Astrocyte (in vitro differentiated cells and primary cell): ENCODE measurements at regions not wholly inside any gene's neighbourhood (a gene's known extent, or its start where the extent isn't known, plus 50 kb on each side); places are given as distances from the start of the nearest gene placed in this dataset.

Experiments used
- DNase-seq: peaks from one replicate; pipeline ENCODE4 v3.0.0-alpha.2; 2010; ENCODE audit warnings: low read depth
- FAIRE-seq: peaks from 2 replicates; lab custom pipeline; 2011; peaks lifted over from hg19 to GRCh38; lab: Jason Lieb, UNC
- H2AFZ ChIP-seq: 2 replicates; pipeline ENCODE4 v1.6.0; 2012; ENCODE audit warnings: low read depth, low read length, inconsistent platforms
- H3K27ac ChIP-seq: 2 replicates; pipeline ENCODE4 v1.5.1; 2011; ENCODE audit warnings: low read depth, low read length, inconsistent platforms
- H3K27me3 ChIP-seq: 2 replicates; pipeline ENCODE4 v1.6.0; 2011; ENCODE audit warnings: low read length, inconsistent platforms; ENCODE audit not compliant: insufficient read depth
- H3K36me3 ChIP-seq: 2 replicates; pipeline ENCODE4 v1.5.1; 2011; ENCODE audit warnings: low read length, inconsistent platforms; ENCODE audit not compliant: insufficient read depth
- H3K4me1 ChIP-seq: 2 replicates; pipeline ENCODE4 v1.5.1; 2011; ENCODE audit warnings: low read length, inconsistent platforms; ENCODE audit not compliant: insufficient read depth
- H3K4me2 ChIP-seq: 2 replicates; pipeline ENCODE4 v1.6.0; 2012; ENCODE audit warnings: low read length, inconsistent platforms
- H3K4me3 ChIP-seq: 2 replicates; pipeline ENCODE4 v1.5.1; 2011; ENCODE audit warnings: low read depth, mild to moderate bottlenecking, low read length, inconsistent platforms; ENCODE audit not compliant: insufficient read depth
- H3K79me2 ChIP-seq: 2 replicates; pipeline ENCODE4 v1.6.0; 2012; ENCODE audit warnings: mild to moderate bottlenecking, low read length, inconsistent platforms; ENCODE audit not compliant: insufficient read depth
- H3K9ac ChIP-seq: 2 replicates; pipeline ENCODE4 v1.6.0; 2012; ENCODE audit warnings: mild to moderate bottlenecking, low read length, inconsistent platforms
- H3K9me3 ChIP-seq: 2 replicates; pipeline ENCODE4 v1.5.1; 2012; ENCODE audit warnings: low read depth, mild to moderate bottlenecking, low read length, inconsistent platforms; ENCODE audit not compliant: insufficient read depth
- H4K20me1 ChIP-seq: 2 replicates; pipeline ENCODE4 v1.6.0; 2012; ENCODE audit warnings: low read length, inconsistent platforms; ENCODE audit not compliant: insufficient read depth
- H3K27ac Mint-ChIP-seq: one replicate; pipeline ENCODE4 v1.8.0; 2021; ENCODE audit warnings: mild to moderate bottlenecking, mixed read lengths; ENCODE audit not compliant: unreplicated experiment
- H3K27me3 Mint-ChIP-seq: one replicate; pipeline ENCODE4 v1.8.0; 2021; ENCODE audit warnings: low read depth, mixed read lengths; ENCODE audit not compliant: unreplicated experiment
- H3K36me3 Mint-ChIP-seq: one replicate; pipeline ENCODE4 v1.8.0; 2021; ENCODE audit warnings: low read depth, mixed read lengths; ENCODE audit not compliant: unreplicated experiment
- H3K4me1 Mint-ChIP-seq: one replicate; pipeline ENCODE4 v1.8.0; 2021; ENCODE audit warnings: low read depth, mixed read lengths; ENCODE audit not compliant: unreplicated experiment
- H3K4me3 Mint-ChIP-seq: one replicate; pipeline ENCODE4 v1.8.0; 2021; ENCODE audit warnings: mild to moderate bottlenecking, moderate library complexity, mixed read lengths; ENCODE audit not compliant: unreplicated experiment
- H3K9me3 Mint-ChIP-seq: one replicate; pipeline ENCODE4 v1.8.0; 2021; ENCODE audit warnings: mild to moderate bottlenecking, mixed read lengths; ENCODE audit not compliant: unreplicated experiment
- EZH2 ChIP-seq: IDR thresholded peaks from 2 replicates; pipeline ENCODE4 v1.6.1; 2012; ENCODE audit warnings: mild to moderate bottlenecking, low read length, inconsistent platforms; ENCODE audit not compliant: insufficient read depth
- TF ChIP-seq, protein P1 (sequence below): IDR thresholded peaks from 2 replicates; pipeline ENCODE4 v1.5.1; 2011; ENCODE audit warnings: low read depth, mild to moderate bottlenecking, inconsistent platforms, low read length, moderate library complexity; ENCODE audit not compliant: insufficient read depth

GRCh38 chr10:117818721-117819120 is 228.0 kb downstream of the RAB11FIP2 start:
- Histone ChIP-seq H3K9ac (no peak overlapping the region), H3K27me3 (no peaks in the 10 kb centered on the region), H3K79me2 (no peaks in the 10 kb centered on the region), H3K36me3 (no peaks in the 10 kb centered on the region), H3K9me3 (no peaks in the 10 kb centered on the region), H3K27ac (no peak overlapping the region), H3K4me3 (no peak overlapping the region), H3K4me1 (no peaks in the 10 kb centered on the region), H4K20me1 (no peaks in the 10 kb centered on the region), H2AFZ (no peak overlapping the region), H3K4me2 (no peak overlapping the region)
- no peak for FAIRE-seq
- no peak overlapping the region for H3K27ac Mint-ChIP-seq
- H3K4me1 Mint-ChIP-seq, result no peaks in the 10 kb centered on the region
- peaks cover 2% of the 10 kb centered on the region for H3K9me3 Mint-ChIP-seq
- no peak for TF ChIP-seq EZH2
- TF ChIP-seq, protein P1, sequence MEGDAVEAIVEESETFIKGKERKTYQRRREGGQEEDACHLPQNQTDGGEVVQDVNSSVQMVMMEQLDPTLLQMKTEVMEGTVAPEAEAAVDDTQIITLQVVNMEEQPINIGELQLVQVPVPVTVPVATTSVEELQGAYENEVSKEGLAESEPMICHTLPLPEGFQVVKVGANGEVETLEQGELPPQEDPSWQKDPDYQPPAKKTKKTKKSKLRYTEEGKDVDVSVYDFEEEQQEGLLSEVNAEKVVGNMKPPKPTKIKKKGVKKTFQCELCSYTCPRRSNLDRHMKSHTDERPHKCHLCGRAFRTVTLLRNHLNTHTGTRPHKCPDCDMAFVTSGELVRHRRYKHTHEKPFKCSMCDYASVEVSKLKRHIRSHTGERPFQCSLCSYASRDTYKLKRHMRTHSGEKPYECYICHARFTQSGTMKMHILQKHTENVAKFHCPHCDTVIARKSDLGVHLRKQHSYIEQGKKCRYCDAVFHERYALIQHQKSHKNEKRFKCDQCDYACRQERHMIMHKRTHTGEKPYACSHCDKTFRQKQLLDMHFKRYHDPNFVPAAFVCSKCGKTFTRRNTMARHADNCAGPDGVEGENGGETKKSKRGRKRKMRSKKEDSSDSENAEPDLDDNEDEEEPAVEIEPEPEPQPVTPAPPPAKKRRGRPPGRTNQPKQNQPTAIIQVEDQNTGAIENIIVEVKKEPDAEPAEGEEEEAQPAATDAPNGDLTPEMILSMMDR, result no peak
- H3K36me3 Mint-ChIP-seq, result no peaks in the 10 kb centered on the region
- H3K27me3 Mint-ChIP-seq, result peaks cover 19% of the 10 kb centered on the region
- H3K4me3 Mint-ChIP-seq, result no peak overlapping the region
- DNase-seq, result no peak

DNA sequence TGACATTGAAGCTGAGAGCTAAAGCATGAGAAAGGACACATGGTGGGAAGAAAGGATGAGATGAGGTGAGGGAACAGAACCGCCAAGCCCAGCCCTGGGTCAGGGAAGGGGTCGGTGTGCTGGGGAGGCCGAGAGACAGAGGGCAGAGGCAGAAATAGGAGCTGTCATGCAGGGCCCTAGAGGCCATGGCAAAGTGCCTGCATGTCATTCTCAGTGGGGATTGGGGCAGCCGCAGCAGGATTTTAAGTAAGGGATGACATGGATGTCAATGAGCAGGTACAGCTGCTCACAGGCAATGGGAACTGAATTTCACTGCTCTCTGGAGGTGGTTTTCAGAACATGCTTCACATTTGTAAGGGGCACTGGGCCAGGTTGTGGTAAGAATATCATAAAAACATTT is 227.4 kb downstream of the RAB11FIP2 start:
- no peak overlapping the region for H3K27ac Mint-ChIP-seq
- Histone ChIP-seq H3K9ac (no peak overlapping the region), H4K20me1 (no peaks in the 10 kb centered on the region), H3K36me3 (no peaks in the 10 kb centered on the region), H3K4me2 (no peak overlapping the region), H3K4me3 (no peak overlapping the region), H3K4me1 (no peaks in the 10 kb centered on the region), H3K9me3 (no peaks in the 10 kb centered on the region), H3K27ac (no peak overlapping the region), H3K27me3 (no peaks in the 10 kb centered on the region), H2AFZ (no peak overlapping the region), H3K79me2 (no peaks in the 10 kb centered on the region)
- DNase-seq, result no peak
- no peaks in the 10 kb centered on the region for H3K36me3 Mint-ChIP-seq
- H3K9me3 Mint-ChIP-seq, result peaks cover 2% of the 10 kb centered on the region
- no peak overlapping the region for H3K4me3 Mint-ChIP-seq
- no peaks in the 10 kb centered on the region for H3K4me1 Mint-ChIP-seq
- no peak for FAIRE-seq
- TF ChIP-seq EZH2, result no peak
- TF ChIP-seq, protein P1, result no peak
- H3K27me3 Mint-ChIP-seq, result peaks cover 18% of the 10 kb centered on the region

GRCh38 chr10:117823980-117824379 is 222.8 kb downstream of the RAB11FIP2 start:
- no peaks in the 10 kb centered on the region for H3K27me3 ChIP-seq
- H3K4me1 Mint-ChIP-seq, result no peaks in the 10 kb centered on the region
- TF ChIP-seq EZH2, result no peak
- TF ChIP-seq, protein P1, result no peak

More at GRCh38 chr10:117823980-117824379, 222.8 kb downstream of the RAB11FIP2 start:
- Histone ChIP-seq H3K9me3 (no peaks in the 10 kb centered on the region), H3K4me1 (no peaks in the 10 kb centered on the region), H3K9ac (no peak overlapping the region), H2AFZ (no peak overlapping the region), H3K36me3 (no peaks in the 10 kb centered on the region), H3K4me3 (no peak overlapping the region), H4K20me1 (no peaks in the 10 kb centered on the region), H3K4me2 (no peak overlapping the region), H3K27ac (no peak overlapping the region), H3K79me2 (no peaks in the 10 kb centered on the region)
- Mint-ChIP-seq H3K27me3 (peaks cover 6% of the 10 kb centered on the region), H3K4me3 (no peak overlapping the region), H3K36me3 (no peaks in the 10 kb centered on the region), H3K9me3 (no peaks in the 10 kb centered on the region), H3K27ac (no peak overlapping the region)
- FAIRE-seq, result no peak
- DNase-seq, result no peak
